GM12892 (cell line): ENCODE measurements at regions not wholly inside any gene's neighbourhood (a gene's known extent, or its start where the extent isn't known, plus 50 kb on each side); places are given as distances from the start of the nearest gene placed in this dataset.

ENCODE experiments used
- POLR2A ChIP-seq: IDR thresholded peaks from 2 replicates; pipeline ENCODE4 v1.6.1; 2011; ENCODE audit warnings: low read depth, low read length, control low read depth
- POLR2AphosphoS5 ChIP-seq: IDR thresholded peaks from 2 replicates; pipeline ENCODE4 v1.6.1; 2011; ENCODE audit warnings: low read depth, low read length, control low read depth
- TAF1 ChIP-seq: IDR thresholded peaks from 2 replicates; pipeline ENCODE4 v1.6.1; 2011; ENCODE audit warnings: low read depth, mild to moderate bottlenecking, control low read depth, low read length, borderline replicate concordance

DNA sequence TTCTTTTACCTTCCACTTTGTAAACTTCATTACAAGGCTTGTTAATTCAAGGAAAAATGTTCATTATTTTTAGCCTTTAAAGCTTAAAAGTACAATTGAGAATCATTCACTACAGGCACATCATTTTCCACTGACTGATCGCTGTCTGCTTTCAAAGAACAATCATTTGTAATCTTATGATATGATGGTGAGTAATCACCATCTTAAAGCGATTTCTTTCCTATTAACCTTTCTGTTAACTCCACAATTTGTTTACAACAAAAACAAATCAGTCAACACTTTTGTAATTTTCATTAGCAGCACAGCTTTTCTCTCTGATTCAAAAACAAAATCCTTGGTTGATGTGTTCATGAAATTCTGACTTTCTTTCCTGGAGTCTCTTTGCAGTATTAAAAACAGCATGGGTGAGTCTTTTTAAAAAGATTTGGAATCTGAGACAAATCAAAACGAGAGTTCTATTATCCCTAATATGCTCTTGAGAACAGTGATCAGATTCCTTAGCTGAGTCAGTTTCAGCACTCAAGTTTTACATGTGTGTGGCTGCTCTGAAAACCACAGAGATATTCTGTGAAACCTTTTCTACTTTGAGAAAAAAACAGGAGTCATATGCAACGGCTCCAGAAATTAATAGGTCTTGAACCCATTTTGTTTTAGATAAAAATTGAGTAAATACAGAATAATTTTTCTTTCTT is 145.8 kb upstream of the TMPRSS15 start:
- TF ChIP-seq POLR2A (no peak), TAF1 (no peak), POLR2AphosphoS5 (no peak)
